Type B pancreatic cell (in vitro differentiated cells): ENCODE measurements at regions not wholly inside any gene's neighbourhood (a gene's known extent, or its start where the extent isn't known, plus 50 kb on each side); places are given as distances from the start of the nearest gene placed in this dataset.

Experiments used
- DNase-seq: peaks from one replicate; pipeline ENCODE4 v3.0.0; 2021; ENCODE audit warnings: mixed read lengths; ENCODE audit not compliant: unreplicated experiment; ENCODE audit errors: extremely low spot score
- H3K27ac Mint-ChIP-seq: 2 replicates; pipeline ENCODE4 v1.8.0; 2021; ENCODE audit warnings: mild to moderate bottlenecking, mixed read lengths
- H3K27me3 Mint-ChIP-seq: 2 replicates; pipeline ENCODE4 v1.8.0; 2021; ENCODE audit warnings: mixed read lengths
- H3K36me3 Mint-ChIP-seq: 2 replicates; pipeline ENCODE4 v1.8.0; 2021; ENCODE audit warnings: mixed read lengths
- H3K4me1 Mint-ChIP-seq: one replicate; pipeline ENCODE4 v1.8.0; 2021; ENCODE audit warnings: mixed read lengths; ENCODE audit not compliant: unreplicated experiment
- H3K4me3 Mint-ChIP-seq: 2 replicates; pipeline ENCODE4 v1.8.0; 2021; ENCODE audit warnings: mild to moderate bottlenecking, mixed read lengths
- H3K9me3 Mint-ChIP-seq: 2 replicates; pipeline ENCODE4 v1.8.0; 2021; ENCODE audit warnings: mixed read lengths
- CTCF ChIP-seq: fragments of 200-600 bp; sonication (generic); conservative IDR thresholded peaks from 2 replicates; pipeline ENCODE4 v1.5.0; 2021; ENCODE audit warnings: antibody characterized with exemption, mild to moderate bottlenecking

GRCh38 chr2:18684206-18685038, 95.1 kb upstream of the NT5C1B start:
- H3K4me1 Mint-ChIP-seq = no peaks in the 10 kb centered on the region
- H3K4me3 Mint-ChIP-seq = no peak overlapping the region
- TF ChIP-seq CTCF = no peak
- H3K36me3 Mint-ChIP-seq = no peaks in the 10 kb centered on the region
- H3K9me3 Mint-ChIP-seq = no peaks in the 10 kb centered on the region
- no peak for DNase-seq
- no peaks in the 10 kb centered on the region for H3K27me3 Mint-ChIP-seq
- H3K27ac Mint-ChIP-seq = no peak overlapping the region

- Mint-ChIP-seq H3K27ac (no peak overlapping the region), H3K4me1 (no peaks in the 10 kb centered on the region), H3K36me3 (no peaks in the 10 kb centered on the region), H3K27me3 (no peaks in the 10 kb centered on the region), H3K4me3 (no peak overlapping the region), H3K9me3 (no peaks in the 10 kb centered on the region)
- DNase-seq = no peak
- TF ChIP-seq CTCF = no peak
These were observed 93.3 kb upstream of the NT5C1B start for GRCh38 chr2:18682681-18683080.

GRCh38 chr2:18677280-18677679, 87.9 kb upstream of the NT5C1B start:
- no peak for DNase-seq
- H3K9me3 Mint-ChIP-seq = peaks cover 4% of the 10 kb centered on the region
- H3K36me3 Mint-ChIP-seq = no peaks in the 10 kb centered on the region
- TF ChIP-seq CTCF = no peak
- H3K4me3 Mint-ChIP-seq = no peak overlapping the region
- no peak overlapping the region for H3K27ac Mint-ChIP-seq
- H3K4me1 Mint-ChIP-seq = no peaks in the 10 kb centered on the region
- H3K27me3 Mint-ChIP-seq = no peaks in the 10 kb centered on the region

DNA sequence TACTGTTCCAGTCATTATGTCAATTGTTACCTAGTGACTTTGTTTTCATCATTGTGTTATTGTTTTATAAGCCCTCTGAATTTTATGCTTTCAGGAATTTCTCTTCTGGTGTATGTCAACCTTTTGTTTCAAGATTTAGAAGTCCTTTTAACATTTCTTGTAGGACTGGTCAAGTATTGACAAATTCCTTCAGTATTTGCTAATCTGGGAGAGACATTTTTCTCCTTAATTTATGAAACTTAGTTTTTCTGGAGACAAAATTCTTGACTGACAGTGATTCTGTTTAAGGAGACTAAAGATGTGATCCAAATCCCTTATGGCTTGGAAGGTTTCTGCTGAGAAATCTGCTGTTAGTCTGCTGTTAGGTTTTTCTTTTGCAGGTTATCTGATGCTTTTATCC, 84.9 kb upstream of the NT5C1B start:
- TF ChIP-seq CTCF = no peak
- Mint-ChIP-seq H3K36me3 (no peaks in the 10 kb centered on the region), H3K27me3 (no peaks in the 10 kb centered on the region), H3K4me3 (no peak overlapping the region), H3K27ac (no peak overlapping the region), H3K4me1 (no peaks in the 10 kb centered on the region), H3K9me3 (peaks cover 4% of the 10 kb centered on the region)
- no peak for DNase-seq

DNA sequence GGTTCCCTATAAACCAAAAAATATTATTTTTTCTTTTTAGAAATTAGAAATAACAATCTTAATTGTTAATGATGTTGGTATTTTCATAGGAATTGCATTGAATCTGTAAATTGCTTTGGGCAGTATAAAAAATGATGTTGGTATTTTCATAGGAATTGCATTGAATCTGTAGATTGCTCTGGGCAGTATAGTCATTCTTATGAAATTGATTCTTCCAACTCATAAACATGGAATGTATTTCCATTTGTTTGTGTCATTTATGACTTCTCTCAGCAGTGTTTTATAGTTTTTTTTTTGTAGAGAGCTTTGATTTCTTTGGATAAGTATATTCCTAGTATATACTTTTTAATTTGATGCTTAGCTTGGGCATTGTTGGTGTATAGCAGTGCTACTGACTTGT, 82.0 kb upstream of the NT5C1B start:
- Mint-ChIP-seq H3K4me1 (no peaks in the 10 kb centered on the region), H3K36me3 (no peaks in the 10 kb centered on the region), H3K27ac (no peak overlapping the region), H3K4me3 (no peak overlapping the region), H3K9me3 (peaks cover 4% of the 10 kb centered on the region), H3K27me3 (no peaks in the 10 kb centered on the region)
- no peak for DNase-seq
- no peak for TF ChIP-seq CTCF

DNA sequence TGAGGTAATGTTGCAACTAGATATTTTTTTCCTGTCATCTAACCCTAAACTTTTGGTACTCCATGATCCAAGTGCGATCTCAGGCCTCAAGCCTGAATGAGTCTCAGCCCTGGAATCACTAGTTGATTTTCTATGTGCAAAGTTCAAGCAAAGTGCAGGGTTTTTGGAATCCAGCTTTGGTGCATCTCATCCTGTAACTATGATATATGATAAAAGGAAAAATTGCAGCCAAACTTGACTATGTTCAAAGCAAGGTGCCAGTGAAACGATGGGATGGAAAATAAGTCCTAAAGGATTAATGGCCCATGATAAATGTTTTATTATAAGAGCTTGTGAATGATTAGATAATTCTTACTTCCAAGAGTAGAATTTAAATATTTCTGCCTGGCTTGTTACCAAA, 78.9 kb upstream of the NT5C1B start:
- H3K27me3 Mint-ChIP-seq = no peaks in the 10 kb centered on the region
- no peak for TF ChIP-seq CTCF

More for the DNA sequence above, 78.9 kb upstream of the NT5C1B start:
- Mint-ChIP-seq H3K4me1 (peaks cover 16% of the 10 kb centered on the region), H3K36me3 (no peaks in the 10 kb centered on the region), H3K4me3 (no peak overlapping the region), H3K9me3 (peaks cover 4% of the 10 kb centered on the region), H3K27ac (no peak overlapping the region)
- DNase-seq = no peak
